ES-I3 (cell line): ENCODE measurements at regions not wholly inside any gene's neighbourhood (a gene's known extent, or its start where the extent isn't known, plus 50 kb on each side); places are given as distances from the start of the nearest gene placed in this dataset.
"Not testable (repeated sequence)": the region's sequence is repeated elsewhere in the genome, so short reads cannot be mapped to it uniquely, and the experiment has no call there.

ENCODE experiments used
- H3K36me3 ChIP-seq: 2 replicates; pipeline ENCODE4 v1.6.1; 2013; ENCODE audit warnings: mild to moderate bottlenecking, low read length, control low read depth, moderate library complexity; ENCODE audit not compliant: insufficient read depth
- H3K4me1 ChIP-seq: 2 replicates; pipeline ENCODE4 v1.6.1; 2013; ENCODE audit warnings: mild to moderate bottlenecking, control low read depth, low read length; ENCODE audit not compliant: insufficient read depth
- H3K9ac ChIP-seq: 2 replicates; pipeline ENCODE4 v1.6.1; 2013; ENCODE audit warnings: low read depth, mild to moderate bottlenecking, low read length, moderate library complexity
- H3K9me3 ChIP-seq: 2 replicates; pipeline ENCODE4 v1.6.1; 2013; ENCODE audit warnings: mild to moderate bottlenecking, low read length, moderate library complexity; ENCODE audit not compliant: control insufficient read depth, insufficient read depth

GRCh38 chr6:94751641-94752329 is 825.5 kb upstream of the MANEA start:
- Histone ChIP-seq H3K9ac (no peak overlapping the region), H3K4me1 (no peaks in the 10 kb centered on the region), H3K9me3 (0 out of 2 replicates have a peak, but pooled peaks cover 5% of the 10 kb centered on the region), H3K36me3 (no peaks in the 10 kb centered on the region)

GRCh38 chr6:94736236-94736635 is 841.1 kb upstream of the MANEA start:
- H3K9ac ChIP-seq: no peak overlapping the region
- no peaks in the 10 kb centered on the region for H3K4me1 ChIP-seq
- no peaks in the 10 kb centered on the region for H3K36me3 ChIP-seq
- no peaks in the 10 kb centered on the region for H3K9me3 ChIP-seq

- Histone ChIP-seq H3K9me3 (no peaks in the 10 kb centered on the region), H3K9ac (no peak overlapping the region), H3K4me1 (no peaks in the 10 kb centered on the region), H3K36me3 (no peaks in the 10 kb centered on the region)
Observed at GRCh38 chr6:94735270-94735669, 842.1 kb upstream of the MANEA start.

- H3K9me3 ChIP-seq: no peaks in the 10 kb centered on the region
- H3K36me3 ChIP-seq: no peaks in the 10 kb centered on the region
- H3K9ac ChIP-seq: no peak overlapping the region
- no peaks in the 10 kb centered on the region for H3K4me1 ChIP-seq
Observed at GRCh38 chr6:94734751-94735150, 842.6 kb upstream of the MANEA start.

GRCh38 chr6:94733066-94733465 is 844.3 kb upstream of the MANEA start:
- 0 out of 2 replicates have a peak, but pooled peaks cover 5% of the 10 kb centered on the region for H3K9me3 ChIP-seq
- no peaks in the 10 kb centered on the region for H3K36me3 ChIP-seq
- H3K4me1 ChIP-seq: no peaks in the 10 kb centered on the region
- no peak overlapping the region for H3K9ac ChIP-seq

GRCh38 chr6:94727710-94728109 is 849.6 kb upstream of the MANEA start:
- Histone ChIP-seq H3K9me3 (peaks cover 15% of the 10 kb centered on the region), H3K4me1 (no peaks in the 10 kb centered on the region), H3K9ac (no peak overlapping the region), H3K36me3 (no peaks in the 10 kb centered on the region)

- Histone ChIP-seq H3K9me3 (no peaks in the 10 kb centered on the region; the same call in 1 of the 2 replicates), H3K4me1 (no peaks in the 10 kb centered on the region), H3K9ac (no peak overlapping the region), H3K36me3 (no peaks in the 10 kb centered on the region)
Observed at GRCh38 chr6:94721459-94721858, 855.9 kb upstream of the MANEA start.

GRCh38 chr6:94713446-94713845 is 863.9 kb upstream of the MANEA start:
- Histone ChIP-seq H3K36me3 (no peaks in the 10 kb centered on the region), H3K9ac (no peak overlapping the region), H3K9me3 (no peaks in the 10 kb centered on the region), H3K4me1 (no peaks in the 10 kb centered on the region)

- H3K4me1 ChIP-seq: 0 out of 2 replicates have a peak, but pooled peaks cover 4% of the 10 kb centered on the region
- no peaks in the 10 kb centered on the region for H3K36me3 ChIP-seq
- H3K9ac ChIP-seq: no peak overlapping the region
- H3K9me3 ChIP-seq: no peaks in the 10 kb centered on the region
Observed at GRCh38 chr6:94698773-94699172, 878.6 kb upstream of the MANEA start.

- not testable (repeated sequence) for H3K4me1 ChIP-seq, H3K9me3 ChIP-seq, H3K9ac ChIP-seq, H3K36me3 ChIP-seq
Observed at GRCh38 chr6:94687255-94687654, 890.1 kb upstream of the MANEA start.

GRCh38 chr6:94683409-94683808 is 893.9 kb upstream of the MANEA start:
- Histone ChIP-seq H3K4me1 (no peaks in the 10 kb centered on the region; the same call in 1 of the 2 replicates), H3K9ac (no peak overlapping the region), H3K36me3 (no peaks in the 10 kb centered on the region), H3K9me3 (no peaks in the 10 kb centered on the region)

GRCh38 chr6:94680669-94681212 is 896.6 kb upstream of the MANEA start:
- Histone ChIP-seq H3K4me1 (no peaks in the 10 kb centered on the region; the same call in 1 of the 2 replicates), H3K9ac (no peak overlapping the region), H3K36me3 (no peaks in the 10 kb centered on the region), H3K9me3 (no peaks in the 10 kb centered on the region)

- Histone ChIP-seq H3K9me3 (no peaks in the 10 kb centered on the region), H3K9ac (no peak overlapping the region), H3K36me3 (no peaks in the 10 kb centered on the region), H3K4me1 (peaks cover 4% of the 10 kb centered on the region; the same call in 1 of the 2 replicates)
Observed at GRCh38 chr6:94673251-94673650, 904.1 kb upstream of the MANEA start.

GRCh38 chr6:94670017-94670416 is 907.3 kb upstream of the MANEA start:
- H3K9ac ChIP-seq: no peak overlapping the region
- no peaks in the 10 kb centered on the region; the same call in 1 of the 2 replicates for H3K9me3 ChIP-seq
- H3K4me1 ChIP-seq: peaks cover 4% of the 10 kb centered on the region; the same call in 1 of the 2 replicates
- no peaks in the 10 kb centered on the region for H3K36me3 ChIP-seq

- no peaks in the 10 kb centered on the region; the same call in 1 of the 2 replicates for H3K9me3 ChIP-seq
- H3K36me3 ChIP-seq: no peaks in the 10 kb centered on the region
- H3K9ac ChIP-seq: no peak overlapping the region
- peaks cover 4% of the 10 kb centered on the region; the same call in 1 of the 2 replicates for H3K4me1 ChIP-seq
Observed at GRCh38 chr6:94668876-94669275, 908.5 kb upstream of the MANEA start.
